GM19395 (cell line): ENCODE measurements at regions not wholly inside any gene's neighbourhood (a gene's known extent, or its start where the extent isn't known, plus 50 kb on each side); places are given as distances from the start of the nearest gene placed in this dataset.

Source experiments
- ATAC-seq: cut with Tn5 transposase; IDR thresholded peaks from one replicate; pipeline ENCODE4 v1.9.1; 2021; ENCODE audit warnings: mild to moderate bottlenecking, moderate library complexity; ENCODE audit not compliant: unreplicated experiment

- ATAC-seq: no peak
These were observed 643.8 kb downstream of the SORCS1 start for GRCh38 chr10:106520698-106521097.

GRCh38 chr10:106519376-106520030 lies 645.0 kb downstream of the SORCS1 start:
- ATAC-seq: no peak

GRCh38 chr10:106515206-106515790 lies 649.2 kb downstream of the SORCS1 start:
- no peak for ATAC-seq

GRCh38 chr10:106513352-106513771 lies 651.1 kb downstream of the SORCS1 start:
- ATAC-seq: no peak

- no peak for ATAC-seq
These were observed 652.6 kb downstream of the SORCS1 start for GRCh38 chr10:106511917-106512316.

GRCh38 chr10:106508950-106509349 lies 655.6 kb downstream of the SORCS1 start:
- ATAC-seq: no peak

- no peak for ATAC-seq
These were observed 657.8 kb downstream of the SORCS1 start for GRCh38 chr10:106506526-106507283.

- ATAC-seq: no peak
These were observed 660.0 kb downstream of the SORCS1 start for GRCh38 chr10:106504536-106504935.

GRCh38 chr10:106502641-106503040 lies 661.9 kb downstream of the SORCS1 start:
- no peak for ATAC-seq

- ATAC-seq: no peak
These were observed 663.5 kb downstream of the SORCS1 start for GRCh38 chr10:106500925-106501525.

GRCh38 chr10:106500041-106500924 lies 664.2 kb downstream of the SORCS1 start:
- no peak for ATAC-seq

GRCh38 chr10:106499448-106499847 lies 665.1 kb downstream of the SORCS1 start:
- ATAC-seq: no peak

GRCh38 chr10:106498675-106499074 lies 665.8 kb downstream of the SORCS1 start:
- ATAC-seq: no peak

GRCh38 chr10:106495931-106496330 lies 668.6 kb downstream of the SORCS1 start:
- ATAC-seq: no peak

- no peak for ATAC-seq
These were observed 670.8 kb downstream of the SORCS1 start for GRCh38 chr10:106493751-106494150.

- ATAC-seq: no peak
These were observed 671.3 kb downstream of the SORCS1 start for GRCh38 chr10:106493226-106493625.

- no peak for ATAC-seq
These were observed 676.8 kb downstream of the SORCS1 start for GRCh38 chr10:106487726-106488125.

GRCh38 chr10:106481598-106482275 lies 682.8 kb downstream of the SORCS1 start:
- no peak for ATAC-seq

- ATAC-seq: no peak
These were observed 684.9 kb downstream of the SORCS1 start for GRCh38 chr10:106479636-106480035.

GRCh38 chr10:106474876-106475275 lies 689.6 kb downstream of the SORCS1 start:
- ATAC-seq: no peak
